CD14-positive monocyte (primary cell): ENCODE measurements at regions not wholly inside any gene's neighbourhood (a gene's known extent, or its start where the extent isn't known, plus 50 kb on each side); places are given as distances from the start of the nearest gene placed in this dataset.

Experiments used
- DNase-seq, 3 donors: peaks; one replicate each; pipeline ENCODE4 v3.0.0-alpha.2; 2011 to 2022
- H2AFZ ChIP-seq: 2 replicates; pipeline ENCODE4 v1.6.0; 2012; ENCODE audit warnings: mild to moderate bottlenecking, low read depth, low read length, inconsistent platforms; ENCODE audit not compliant: insufficient read depth, poor library complexity, severe bottlenecking
- H3K27ac ChIP-seq, 2 donors: 1 replicate in 1 of 2; 2 replicates in 1 of 2; pipeline ENCODE4 v1.5.1; 2012 to 2013; ENCODE audit warnings: low read length in 2 of 2, control low read depth in 1 of 2, inconsistent platforms in 1 of 2, low read depth in 1 of 2, mild to moderate bottlenecking in 1 of 2
- H3K27me3 ChIP-seq, 2 donors: one replicate each; pipeline versions ENCODE4 v1.6.0 to v1.6.1; 2011 to 2013; ENCODE audit warnings: low read length in 2 of 2; ENCODE audit not compliant: control insufficient read depth in 2 of 2, insufficient read depth in 2 of 2
- H3K36me3 ChIP-seq, 2 donors: replicated peaks in 1 of 2; 1 replicate in 1 of 2; 2 replicates in 1 of 2; pipeline versions ENCODE4 v1.5.1 to v1.6.1; 2012 to 2013; ENCODE audit warnings: low read length in 2 of 2, control low read depth in 1 of 2, inconsistent platforms in 1 of 2, mild to moderate bottlenecking in 1 of 2; ENCODE audit not compliant: insufficient read depth in 2 of 2, control insufficient read depth in 1 of 2
- H3K4me1 ChIP-seq, 2 donors: 1 replicate in 1 of 2; 2 replicates in 1 of 2; pipeline versions ENCODE4 v1.5.1 to v1.6.1; 2012 to 2013; ENCODE audit warnings: low read length in 2 of 2, control low read depth in 1 of 2, inconsistent platforms in 1 of 2, mild to moderate bottlenecking in 1 of 2, moderate library complexity in 1 of 2; ENCODE audit not compliant: insufficient read depth in 2 of 2, control insufficient read depth in 1 of 2
- H3K4me2 ChIP-seq: replicated peaks from 2 replicates; pipeline ENCODE3; 2012; ENCODE audit warnings: low read length, moderate library complexity, mild to moderate bottlenecking; ENCODE audit not compliant: poor library complexity, severe bottlenecking; ENCODE audit errors: extremely low read depth
- H3K4me3 ChIP-seq, 3 experiments: fragments of 200-600 bp in 1 of 3; sonication (generic) in 1 of 3; replicated peaks in 1 of 3; 1 replicate in 2 of 3; 2 replicates in 1 of 3; pipeline ENCODE4 v1.5.1; 2011 to 2013; ENCODE audit warnings: low read length in 3 of 3, mild to moderate bottlenecking in 3 of 3, control low read depth in 2 of 3, low read depth in 2 of 3, inconsistent platforms in 1 of 3, moderate library complexity in 1 of 3
- H3K79me2 ChIP-seq: 2 replicates; pipeline ENCODE4 v1.6.0; 2012; ENCODE audit warnings: mild to moderate bottlenecking, control low read depth, inconsistent platforms, low read length, moderate library complexity; ENCODE audit not compliant: insufficient read depth
- H3K9ac ChIP-seq: 2 replicates; pipeline ENCODE4 v1.6.0; 2017; ENCODE audit warnings: low read length, mild to moderate bottlenecking; ENCODE audit not compliant: insufficient read depth, poor library complexity, severe bottlenecking
- H3K9me3 ChIP-seq, 2 donors: replicated peaks in 1 of 2; 1 replicate in 1 of 2; 2 replicates in 1 of 2; pipeline versions ENCODE4 v1.5.1 to v1.6.1; 2012 to 2013; ENCODE audit warnings: low read length in 2 of 2, control low read depth in 1 of 2; ENCODE audit not compliant: control insufficient read depth in 1 of 2, insufficient read depth in 1 of 2
- H4K20me1 ChIP-seq: 2 replicates; pipeline ENCODE4 v1.6.0; 2012; ENCODE audit warnings: mild to moderate bottlenecking, low read length, control low read depth, moderate library complexity; ENCODE audit not compliant: insufficient read depth
- H3K27ac Mint-ChIP-seq, 7 donors: one replicate each; pipeline ENCODE4 v1.8.0; 2020; ENCODE audit warnings: mild to moderate bottlenecking in 7 of 7, mixed read lengths in 7 of 7, moderate library complexity in 6 of 7, inconsistent platforms in 2 of 7
- H3K27me3 Mint-ChIP-seq, 3 donors: one replicate each; pipeline ENCODE4 v1.8.0; 2021 to 2022; ENCODE audit warnings: low read depth in 3 of 3, mild to moderate bottlenecking in 3 of 3, mixed read lengths in 3 of 3, moderate library complexity in 3 of 3, inconsistent platforms in 1 of 3
- H3K36me3 Mint-ChIP-seq, 2 donors: one replicate each; pipeline ENCODE4 v1.8.0; 2020; ENCODE audit warnings: mixed read lengths in 2 of 2, inconsistent platforms in 1 of 2, mild to moderate bottlenecking in 1 of 2
- H3K4me1 Mint-ChIP-seq: one replicate; pipeline ENCODE4 v1.8.0; 2020; ENCODE audit warnings: mild to moderate bottlenecking, mixed read lengths
- H3K4me3 Mint-ChIP-seq, 2 donors: one replicate each; pipeline ENCODE4 v1.8.0; 2020; ENCODE audit warnings: mild to moderate bottlenecking in 2 of 2, mixed read lengths in 2 of 2, moderate library complexity in 1 of 2
- H3K9me3 Mint-ChIP-seq, 7 donors: one replicate each; pipeline ENCODE4 v1.8.0; 2020 to 2022; ENCODE audit warnings: mixed read lengths in 7 of 7, mild to moderate bottlenecking in 6 of 7, moderate library complexity in 6 of 7, inconsistent platforms in 2 of 7
- CTCF ChIP-seq: fragments of 200-600 bp; IDR thresholded peaks from one replicate; pipeline ENCODE4 v1.8.0; 2022; ENCODE audit warnings: antibody characterized with exemption, mild to moderate bottlenecking
- WGBS: methylation state at CpG from one replicate; pipeline ENCODE4 v1.1.5; 2013; ENCODE audit warnings: missing lambda C conversion rate; ENCODE audit not compliant: insufficient coverage; 5-methylcytosine and 5-hydroxymethylcytosine counted together
- intact Hi-C, 2 donors: fragments of 100-400 bp; cut with micrococcal nuclease; formaldehyde crosslinking; loops; one replicate each; pipeline versions ENCODE4 v1.15.0 to v1.15.1; 2023

- intact Hi-C loops, result no loop called here
- no peak overlapping the region for H3K27ac Mint-ChIP-seq
- H3K4me2 ChIP-seq, result no peak overlapping the region
- peaks cover 13 to 23% (median 13%) of the 10 kb centered on the region in 3 donors for H3K27me3 Mint-ChIP-seq
- H3K36me3 Mint-ChIP-seq, result no peaks in the 10 kb centered on the region
- H3K36me3 ChIP-seq, result no peaks in the 10 kb centered on the region
- H4K20me1 ChIP-seq, result no peaks in the 10 kb centered on the region
- no peaks in the 10 kb centered on the region for H3K27me3 ChIP-seq
- 48% methylated on average over 3 of the region's 5 CpGs for WGBS
- no peaks in the 10 kb centered on the region for H3K4me1 ChIP-seq
- no peak overlapping the region for H3K27ac ChIP-seq
- H3K4me1 Mint-ChIP-seq, result peaks cover 6% of the 10 kb centered on the region
- no peak overlapping the region for H2AFZ ChIP-seq
- no peak overlapping the region for H3K4me3 ChIP-seq
- H3K9me3 ChIP-seq, result no peaks in the 10 kb centered on the region
- H3K9me3 Mint-ChIP-seq, result peaks cover 0 to 3% (median 0%) of the 10 kb centered on the region in 7 donors
- no peaks in the 10 kb centered on the region for H3K79me2 ChIP-seq
- DNase-seq, result no peak
- H3K4me3 Mint-ChIP-seq, result no peak overlapping the region
- H3K9ac ChIP-seq, result no peak overlapping the region
- no peak for TF ChIP-seq CTCF
Measured at GRCh38 chr4:3582091-3582475, 49.9 kb upstream of the LRPAP1 start.
